HCT116 (cell line): ENCODE measurements at regions not wholly inside any gene's neighbourhood (a gene's known extent, or its start where the extent isn't known, plus 50 kb on each side); places are given as distances from the start of the nearest gene placed in this dataset.

Source experiments
- ATAC-seq: fragments of 200-7000 bp; cut with Tn5 transposase; 2 replicates; pipeline ENCODE4 v1.9.1; 2020; ENCODE audit warnings: mild to moderate bottlenecking, moderate library complexity
- BruUV-seq: library from RNA; stranded (reverse); fragments of 400-500 nt; replicated peaks from 2 replicates; lab custom pipeline; 2021; lab: Mats Ljungman, UMichigan
- CTCF ChIA-PET: fragments of 300-600 bp; sonication (Branson Sonifier 250); formaldehyde crosslinking; loops from one replicate; lab custom pipeline; 2021; ENCODE audit warnings: antibody characterized with exemption; lab: Charles Lee
- POLR2A ChIA-PET: fragments of 300-600, 350-600 bp; sonication (Branson Sonifier 250); formaldehyde crosslinking; loops from one replicate; lab custom pipeline; 2021; ENCODE audit warnings: antibody characterized with exemption; lab: Charles Lee
- RAD21 ChIA-PET, 2 experiments: fragments of 300-600 bp; sonication (Branson Sonifier 250); formaldehyde crosslinking; loops; one replicate each; lab custom pipeline; 2023; ENCODE audit warnings: low total read pairs in 2 of 2; ENCODE audit not compliant: uncharacterized antibody in 2 of 2, unreplicated experiment in 2 of 2, low non-redundant PET in 1 of 2; lab: Charles Lee
- DNase-seq: peaks from one replicate; pipeline ENCODE4 v3.0.0-alpha.2; 2010; ENCODE audit warnings: low read depth, low spot score
- H2AFZ ChIP-seq: fragments of 200-600 bp; shearing (Covaris generic), sonication (generic); 2 replicates; pipeline ENCODE4 v1.6.1; 2017; ENCODE audit warnings: low read depth, mixed run types, mixed read lengths, antibody characterized with exemption, low read length; ENCODE audit not compliant: poor library complexity, severe bottlenecking
- H3K27ac ChIP-seq: 2 replicates; pipeline ENCODE4 v1.5.1; 2012; ENCODE audit warnings: low read depth, low read length
- H3K27me3 ChIP-seq: fragments of 200-600 bp; sonication (generic); 2 replicates; pipeline ENCODE4 v1.6.1; 2016; ENCODE audit warnings: mixed run types, low read length, mixed read lengths; ENCODE audit not compliant: insufficient read depth
- H3K36me3 ChIP-seq, 2 experiments: fragments of 200-500 bp in 1 of 2; fragments of 200-600 bp in 1 of 2; sonication (Bioruptor generic) in 1 of 2; sonication (generic) in 1 of 2; 2 replicates each; pipeline versions ENCODE4 v1.5.1 to v1.6.1; 2014 to 2016; ENCODE audit warnings: low read length in 2 of 2, inconsistent platforms in 1 of 2, mixed read lengths in 1 of 2, mixed run types in 1 of 2; ENCODE audit not compliant: insufficient read depth in 2 of 2, control insufficient read depth in 1 of 2
- H3K4me1 ChIP-seq, 2 experiments: fragments of 200-600 bp in 1 of 2; sonication (generic) in 1 of 2; 2 replicates each; pipeline versions ENCODE4 v1.5.1 to v1.6.1; 2012 to 2017; ENCODE audit warnings: low read length in 2 of 2, inconsistent platforms in 1 of 2, mild to moderate bottlenecking in 1 of 2, mixed read lengths in 1 of 2, mixed run types in 1 of 2, moderate library complexity in 1 of 2; ENCODE audit not compliant: insufficient read depth in 2 of 2, control insufficient read depth in 1 of 2
- H3K4me2 ChIP-seq: fragments of 200-600 bp; sonication (generic); 2 replicates; pipeline ENCODE4 v1.6.1; 2017; ENCODE audit warnings: mixed run types, low read length, mixed read lengths
- H3K4me3 ChIP-seq, 2 experiments: fragments of 200-600 bp in 1 of 2; sonication (generic) in 1 of 2; replicated peaks in 1 of 2; 2 replicates each; pipeline ENCODE4 v1.5.1; 2011 to 2016; ENCODE audit warnings: low read length in 2 of 2, control low read depth in 1 of 2, low read depth in 1 of 2, mild to moderate bottlenecking in 1 of 2, mixed read lengths in 1 of 2, mixed run types in 1 of 2
- H3K79me2 ChIP-seq: fragments of 200-600 bp; sonication (generic); 2 replicates; pipeline ENCODE4 v1.6.1; 2017; ENCODE audit warnings: mild to moderate bottlenecking, mixed run types, low read length, moderate library complexity, mixed read lengths; ENCODE audit not compliant: insufficient read depth
- H3K9ac ChIP-seq: fragments of 200-600 bp; sonication (generic); 2 replicates; pipeline ENCODE4 v1.6.1; 2016; ENCODE audit warnings: low read length, mixed read lengths
- H3K9me2 ChIP-seq: fragments of 200-600 bp; sonication (generic), shearing (Covaris generic); 2 replicates; pipeline ENCODE4 v1.6.1; 2017; ENCODE audit warnings: mixed run types, mild to moderate bottlenecking, moderate library complexity; ENCODE audit not compliant: insufficient read depth
- H3K9me3 ChIP-seq, 2 experiments: fragments of 200-500 bp in 1 of 2; fragments of 200-600 bp in 1 of 2; sonication (Bioruptor generic) in 1 of 2; sonication (generic) in 1 of 2; 2 replicates each; pipeline ENCODE4 v1.6.1; 2014 to 2017; ENCODE audit warnings: low read length in 2 of 2, mixed read lengths in 2 of 2, inconsistent platforms in 1 of 2, low read depth in 1 of 2, mild to moderate bottlenecking in 1 of 2, mixed run types in 1 of 2, moderate library complexity in 1 of 2; ENCODE audit not compliant: control insufficient read depth in 1 of 2, insufficient read depth in 1 of 2
- H4K20me1 ChIP-seq: fragments of 200-600 bp; sonication (generic), shearing (Covaris generic); 2 replicates; pipeline ENCODE4 v1.6.1; 2017; ENCODE audit warnings: mixed run types, mild to moderate bottlenecking, moderate library complexity; ENCODE audit not compliant: insufficient read depth
- ATF3 ChIP-seq: IDR thresholded peaks from 2 replicates; pipeline ENCODE4 v1.6.1; 2012
- CBX3 ChIP-seq: IDR thresholded peaks from 2 replicates; pipeline ENCODE4 v1.6.1; 2012; ENCODE audit warnings: low read depth
- CEBPB ChIP-seq: IDR thresholded peaks from 2 replicates; pipeline ENCODE4 v1.6.1; 2012; ENCODE audit warnings: low read depth
- ELF1 ChIP-seq: IDR thresholded peaks from 2 replicates; pipeline ENCODE4 v1.6.1; 2012; ENCODE audit warnings: low read depth, borderline replicate concordance
- EZH2 ChIP-seq: fragments of 200-600 bp; sonication (generic); IDR thresholded peaks from 2 replicates; pipeline ENCODE4 v1.6.1; 2017; ENCODE audit warnings: antibody characterized with exemption, mixed run types
- EZH2phosphoT487 ChIP-seq: fragments of 200-600 bp; IDR thresholded peaks from 2 replicates; pipeline ENCODE4 v1.6.1; 2018; ENCODE audit warnings: antibody characterized with exemption, borderline replicate concordance
- FOSL1 ChIP-seq: IDR thresholded peaks from 2 replicates; pipeline ENCODE4 v1.6.1; 2012; ENCODE audit warnings: low read depth
- JUND ChIP-seq: IDR thresholded peaks from 2 replicates; pipeline ENCODE4 v1.6.1; 2012
- MAX ChIP-seq: IDR thresholded peaks from 2 replicates; pipeline ENCODE4 v1.6.1; 2012
- POLR2A ChIP-seq: IDR thresholded peaks from 2 replicates; pipeline ENCODE4 v1.7.0; 2011; ENCODE audit warnings: borderline replicate concordance; ENCODE audit not compliant: insufficient read depth, insufficient read length; ENCODE audit errors: extremely low read depth
- POLR2AphosphoS5 ChIP-seq: IDR thresholded peaks from 2 replicates; pipeline ENCODE4 v1.6.1; 2011; ENCODE audit warnings: mild to moderate bottlenecking, low read depth, low read length, moderate library complexity
- RAD21 ChIP-seq: IDR thresholded peaks from 2 replicates; pipeline ENCODE4 v1.6.1; 2012; ENCODE audit warnings: low read depth, mild to moderate bottlenecking
- REST ChIP-seq: IDR thresholded peaks from 2 replicates; pipeline ENCODE4 v1.6.1; 2012; ENCODE audit warnings: low read depth
- SIN3A ChIP-seq: IDR thresholded peaks from 2 replicates; pipeline ENCODE4 v1.6.1; 2012; ENCODE audit warnings: low read depth
- SP1 ChIP-seq: IDR thresholded peaks from 2 replicates; pipeline ENCODE4 v1.6.1; 2012; ENCODE audit warnings: low read depth
- SRF ChIP-seq: IDR thresholded peaks from 2 replicates; pipeline ENCODE4 v1.6.1; 2012; ENCODE audit warnings: low read depth
- TCF7L2 ChIP-seq: IDR thresholded peaks from 2 replicates; pipeline ENCODE4 v1.7.0; 2011; ENCODE audit warnings: borderline replicate concordance, inconsistent platforms; ENCODE audit not compliant: insufficient read depth, insufficient read length; ENCODE audit errors: extremely low read depth
- YY1 ChIP-seq: IDR thresholded peaks from 2 replicates; pipeline ENCODE4 v1.6.1; 2011; ENCODE audit warnings: low read length, low read depth, moderate library complexity, mild to moderate bottlenecking; ENCODE audit not compliant: insufficient replicate concordance; ENCODE audit errors: extremely low read depth
- ZFX ChIP-seq: fragments of 450-650 bp; IDR thresholded peaks from 2 replicates; pipeline ENCODE4 v1.6.1; 2017
- ZNF274 ChIP-seq: fragments of 200-500 bp; sonication (Bioruptor generic); IDR thresholded peaks from 2 replicates; pipeline ENCODE4 v1.6.1; 2014; ENCODE audit warnings: mild to moderate bottlenecking, low read depth, low read length, inconsistent platforms
- intact Hi-C: fragments of 100-400 bp; cut with micrococcal nuclease; formaldehyde crosslinking; loops from 2 replicates; pipeline ENCODE4 v1.10.0; 2022

GRCh38 chr15:77555232-77555631, 77.5 kb downstream of the LINGO1 start:
- TF ChIP-seq TCF7L2 (no peak), SIN3A (no peak), EZH2phosphoT487 (no peak), JUND (no peak), ATF3 (no peak), SP1 (no peak), YY1 (no peak), CEBPB (no peak), ZFX (no peak), ZNF274 (no peak), MAX (no peak), POLR2A (no peak), SRF (no peak), REST (no peak), FOSL1 (no peak), RAD21 (no peak), EZH2 (no peak), CBX3 (no peak), ELF1 (no peak), POLR2AphosphoS5 (no peak)
- TF ChIP-seq, all 23 proteins: peak for 0
- no peak overlapping the region for H3K27ac ChIP-seq
- intact Hi-C loops: no loop called here
- H3K9me2 ChIP-seq: no peaks in the 10 kb centered on the region
- no peaks in the 10 kb centered on the region for H3K36me3 ChIP-seq
- no peaks in the 10 kb centered on the region for H4K20me1 ChIP-seq
- DNase-seq (no peak), ATAC-seq (no peak)
- RAD21 ChIA-PET: no interaction called here
- POLR2A ChIA-PET: no interaction called here
- no peak overlapping the region for H3K4me3 ChIP-seq
- H3K4me2 ChIP-seq: no peak overlapping the region
- no TSS peak for BruUV-seq
- H3K4me1 ChIP-seq: peaks cover 0 to 9% of the 10 kb centered on the region in 2 experiments; a peak in 1 of 4 replicates
- no peaks in the 10 kb centered on the region for H3K27me3 ChIP-seq
- CTCF ChIA-PET: no interaction called here
- H3K9me3 ChIP-seq: no peaks in the 10 kb centered on the region
- H3K79me2 ChIP-seq: no peaks in the 10 kb centered on the region
- no peak overlapping the region for H3K9ac ChIP-seq
- no peak overlapping the region for H2AFZ ChIP-seq
